Heart left ventricle (tissue), 13 donors: ENCODE measurements at regions not wholly inside any gene's neighbourhood (a gene's known extent, or its start where the extent isn't known, plus 50 kb on each side); places are given as distances from the start of the nearest gene placed in this dataset.
A peak's percentile ranks its signal among the peaks of the same experiment; 100 is the strongest.

Source experiments
- POLR2A ChIP-seq, 2 donors: fragments of 450-650 bp; IDR thresholded peaks; one replicate each; pipeline ENCODE4 v1.6.1; 2017; ENCODE audit warnings: antibody characterized with exemption in 2 of 2, mild to moderate bottlenecking in 2 of 2, moderate library complexity in 2 of 2
- TF ChIP-seq, protein P1 (sequence below), 12 donors: fragments of 200-600 bp; sonication (generic) in 4 of 12; IDR thresholded peaks; one replicate each; pipeline versions ENCODE4 v1.5.0 to v1.8.0; 2018 to 2022; ENCODE audit warnings: antibody characterized with exemption in 12 of 12, mild to moderate bottlenecking in 5 of 12
- donor health status: ischemic (EF 13 %, LVEDD 7.1; RV severe dilation, severe dysfunction).
- donor health status: DM: no; HTN: yes; CAD: no.
- donor health status: DM: no; HTN: no; CAD: no.
- donor health status: ischemic (EF 25% LVEDD 6.9; RV normal size, moderate dysfunction).
- donor health status: ischemic (EF 25% LVEDD 5.7; RV mildly dilated, moderate dysfunction).
- donor health status: ischemic (EF 35%, LVEDD 5.7; RV mildly dilated, moderate dysfunction).
- donor health status: nonischemic (EF 11% LVEDD 7.7; RV severe dilation, severe dysfunction).
- donor health status: DM: yes; HTN: yes; CAD: no.
- donor health status: PGD.
- donor health status: ischemic (EF 29% LVEDD 5.4; RV normal size, mild dysfunction).
- donor health status: nonischemic (EF 23%, LVEDD 6.1; RV moderate dilation, normal function).

DNA sequence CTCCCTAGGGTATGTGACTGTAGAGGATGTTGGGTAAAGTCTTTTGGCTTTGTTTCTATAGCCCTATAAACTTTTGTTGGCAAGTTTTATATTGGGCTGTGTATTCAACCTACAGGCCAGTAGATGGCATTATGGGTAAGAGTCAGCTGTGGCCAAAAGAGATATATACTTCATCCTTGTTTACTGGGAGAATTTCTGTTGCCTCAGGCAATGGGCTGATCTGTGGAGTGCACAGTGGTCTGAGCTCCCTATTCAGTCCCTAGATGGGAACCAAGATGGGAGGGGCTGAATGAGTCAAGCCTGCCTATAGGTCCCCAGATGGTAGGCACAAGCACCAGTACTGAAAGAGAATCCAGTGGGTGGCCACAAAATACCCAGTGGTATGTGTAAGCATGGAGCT, 580.6 kb downstream of the EPHA5 start:
- TF ChIP-seq POLR2A (IDR thresholded peaks at IDR 0.05) = no peak
- TF ChIP-seq, protein P1, sequence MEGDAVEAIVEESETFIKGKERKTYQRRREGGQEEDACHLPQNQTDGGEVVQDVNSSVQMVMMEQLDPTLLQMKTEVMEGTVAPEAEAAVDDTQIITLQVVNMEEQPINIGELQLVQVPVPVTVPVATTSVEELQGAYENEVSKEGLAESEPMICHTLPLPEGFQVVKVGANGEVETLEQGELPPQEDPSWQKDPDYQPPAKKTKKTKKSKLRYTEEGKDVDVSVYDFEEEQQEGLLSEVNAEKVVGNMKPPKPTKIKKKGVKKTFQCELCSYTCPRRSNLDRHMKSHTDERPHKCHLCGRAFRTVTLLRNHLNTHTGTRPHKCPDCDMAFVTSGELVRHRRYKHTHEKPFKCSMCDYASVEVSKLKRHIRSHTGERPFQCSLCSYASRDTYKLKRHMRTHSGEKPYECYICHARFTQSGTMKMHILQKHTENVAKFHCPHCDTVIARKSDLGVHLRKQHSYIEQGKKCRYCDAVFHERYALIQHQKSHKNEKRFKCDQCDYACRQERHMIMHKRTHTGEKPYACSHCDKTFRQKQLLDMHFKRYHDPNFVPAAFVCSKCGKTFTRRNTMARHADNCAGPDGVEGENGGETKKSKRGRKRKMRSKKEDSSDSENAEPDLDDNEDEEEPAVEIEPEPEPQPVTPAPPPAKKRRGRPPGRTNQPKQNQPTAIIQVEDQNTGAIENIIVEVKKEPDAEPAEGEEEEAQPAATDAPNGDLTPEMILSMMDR (IDR thresholded peaks at IDR 0.05) = peak in 1 of 12 donors; percentile 7
